Omental fat pad (tissue), 3 donors: ENCODE measurements at regions not wholly inside any gene's neighbourhood (a gene's known extent, or its start where the extent isn't known, plus 50 kb on each side); places are given as distances from the start of the nearest gene placed in this dataset.

ENCODE experiments used
- ATAC-seq: fragments of 150-250 bp; one replicate; pipeline ENCODE4 v1.9.1; 2016; ENCODE audit warnings: mild to moderate bottlenecking, moderate library complexity; ENCODE audit not compliant: low FRiP score
- DNase-seq: peaks from one replicate; pipeline ENCODE4 v3.0.0-alpha.2; 2019; ENCODE audit warnings: low spot score
- TF ChIP-seq, protein P1 (sequence below), 3 donors: fragments of 450-650 bp; IDR thresholded peaks; one replicate each; pipeline ENCODE4 v1.5.1; 2016 to 2017; ENCODE audit warnings: antibody characterized with exemption in 3 of 3, mild to moderate bottlenecking in 3 of 3, moderate library complexity in 2 of 3

DNA sequence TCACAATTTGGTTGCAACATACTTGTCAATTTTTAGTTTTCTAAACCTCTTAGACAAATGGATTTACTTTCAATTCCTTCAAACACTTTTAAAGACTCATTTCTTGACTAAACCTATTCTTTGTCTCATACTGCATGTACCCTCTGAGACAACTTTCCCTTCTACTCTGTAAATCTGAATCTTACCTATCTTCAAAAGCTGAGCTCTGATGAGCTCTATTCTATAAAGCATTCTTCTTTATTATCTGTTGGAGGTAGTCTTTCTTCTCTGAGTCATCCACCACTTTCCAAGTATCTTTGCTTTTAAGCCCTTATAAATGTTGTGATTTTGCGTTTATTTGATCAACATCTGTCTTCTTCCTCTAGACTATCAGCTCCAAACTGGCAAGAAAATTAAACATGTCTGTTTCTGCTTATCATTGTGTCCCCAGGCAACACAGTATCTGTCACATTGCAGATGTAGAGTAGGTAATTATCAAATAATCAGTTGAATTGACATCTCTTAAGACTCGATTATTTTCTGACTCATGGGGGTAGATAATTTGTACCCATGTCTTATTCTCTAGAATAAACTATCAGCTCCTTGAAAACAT lies 265.6 kb upstream of the FAR2 start:
- ATAC-seq (no peak), DNase-seq (no peak)
- TF ChIP-seq, protein P1, sequence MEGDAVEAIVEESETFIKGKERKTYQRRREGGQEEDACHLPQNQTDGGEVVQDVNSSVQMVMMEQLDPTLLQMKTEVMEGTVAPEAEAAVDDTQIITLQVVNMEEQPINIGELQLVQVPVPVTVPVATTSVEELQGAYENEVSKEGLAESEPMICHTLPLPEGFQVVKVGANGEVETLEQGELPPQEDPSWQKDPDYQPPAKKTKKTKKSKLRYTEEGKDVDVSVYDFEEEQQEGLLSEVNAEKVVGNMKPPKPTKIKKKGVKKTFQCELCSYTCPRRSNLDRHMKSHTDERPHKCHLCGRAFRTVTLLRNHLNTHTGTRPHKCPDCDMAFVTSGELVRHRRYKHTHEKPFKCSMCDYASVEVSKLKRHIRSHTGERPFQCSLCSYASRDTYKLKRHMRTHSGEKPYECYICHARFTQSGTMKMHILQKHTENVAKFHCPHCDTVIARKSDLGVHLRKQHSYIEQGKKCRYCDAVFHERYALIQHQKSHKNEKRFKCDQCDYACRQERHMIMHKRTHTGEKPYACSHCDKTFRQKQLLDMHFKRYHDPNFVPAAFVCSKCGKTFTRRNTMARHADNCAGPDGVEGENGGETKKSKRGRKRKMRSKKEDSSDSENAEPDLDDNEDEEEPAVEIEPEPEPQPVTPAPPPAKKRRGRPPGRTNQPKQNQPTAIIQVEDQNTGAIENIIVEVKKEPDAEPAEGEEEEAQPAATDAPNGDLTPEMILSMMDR (IDR thresholded peaks at IDR 0.05) = no peak

DNA sequence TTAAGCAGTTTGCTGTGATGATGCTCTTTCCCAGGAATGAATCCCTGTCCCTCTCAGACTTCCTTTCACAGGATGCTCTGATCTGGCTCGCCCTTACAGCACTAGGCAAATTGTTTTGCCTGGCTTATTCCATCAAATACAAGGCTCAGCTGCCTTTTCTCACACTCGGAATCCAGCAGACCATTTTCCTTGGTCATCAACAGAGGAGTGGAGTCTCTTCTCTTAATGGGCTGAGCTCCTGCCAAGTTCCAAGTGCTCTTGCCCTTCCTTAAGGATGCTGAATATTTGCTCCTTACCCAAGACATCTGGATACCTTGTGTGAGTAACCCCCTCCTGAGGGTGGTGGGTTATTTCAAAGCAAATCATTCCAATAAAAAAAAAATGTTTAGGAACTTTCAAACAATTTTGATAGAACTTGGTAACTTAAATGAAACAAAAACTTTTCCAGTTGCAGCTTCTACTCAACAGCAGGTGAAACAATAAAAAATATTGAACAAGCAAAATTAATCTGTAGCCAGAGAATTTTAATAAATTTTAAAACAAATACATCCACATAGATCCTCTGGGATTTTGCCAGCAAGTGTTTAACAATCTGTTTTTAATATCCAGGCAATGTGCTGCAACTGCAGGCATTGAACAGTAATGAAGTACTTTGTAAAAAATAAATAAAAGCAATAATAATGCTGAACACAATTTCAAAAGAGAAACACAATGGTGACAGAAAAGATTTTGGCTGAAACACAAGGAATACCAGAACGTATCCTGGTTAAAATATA lies 264.0 kb upstream of the FAR2 start:
- ATAC-seq = no peak
- TF ChIP-seq, protein P1 (IDR thresholded peaks at IDR 0.05) = no peak
- DNase-seq = no peak

DNA sequence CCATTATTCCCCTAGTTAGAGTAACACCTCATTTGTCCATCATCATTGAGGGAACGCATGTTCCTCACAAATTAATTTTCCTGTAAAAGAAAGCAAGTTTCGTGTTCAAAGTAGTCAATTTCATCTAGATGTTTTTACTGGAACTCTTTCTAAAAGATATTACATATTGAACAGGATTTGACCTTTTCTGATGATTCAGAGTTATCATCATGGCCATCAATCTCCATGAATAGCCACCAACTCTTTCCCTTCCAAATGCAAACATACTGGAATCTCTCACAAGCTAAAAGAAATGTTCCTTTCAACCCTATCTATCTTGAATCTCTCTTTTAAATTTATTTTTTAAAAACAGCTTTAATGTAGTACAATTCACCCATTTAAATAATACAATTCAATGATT lies 263.1 kb upstream of the FAR2 start:
- DNase-seq (no peak), ATAC-seq (no peak)
- TF ChIP-seq, protein P1 (IDR thresholded peaks at IDR 0.05) = no peak

DNA sequence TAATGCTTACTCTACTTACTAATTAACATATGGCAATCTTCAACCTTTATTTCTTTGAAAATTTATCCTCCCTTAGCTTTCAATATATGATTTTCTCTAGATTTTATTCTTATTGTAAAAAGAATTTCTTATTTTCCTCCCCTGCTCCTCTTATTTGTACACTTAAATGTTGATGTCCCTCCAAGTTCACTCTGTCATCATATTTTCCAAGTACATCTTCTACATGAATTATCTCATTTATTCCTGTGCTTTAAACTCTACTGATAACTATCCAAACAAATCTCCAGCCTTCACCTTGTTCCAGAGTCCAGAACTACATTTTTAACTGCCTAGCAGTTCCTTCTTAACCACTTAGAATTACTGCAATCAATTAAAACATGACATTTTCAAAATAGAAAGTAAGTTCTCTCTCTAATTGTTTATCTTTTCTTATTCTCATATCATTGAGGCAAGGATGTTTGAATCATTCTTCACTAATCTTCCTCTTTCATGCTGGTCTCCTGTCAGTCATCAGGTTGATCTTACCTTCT lies 261.6 kb upstream of the FAR2 start:
- ATAC-seq = no peak
- no peak for DNase-seq
- TF ChIP-seq, protein P1 (IDR thresholded peaks at IDR 0.05) = no peak

DNA sequence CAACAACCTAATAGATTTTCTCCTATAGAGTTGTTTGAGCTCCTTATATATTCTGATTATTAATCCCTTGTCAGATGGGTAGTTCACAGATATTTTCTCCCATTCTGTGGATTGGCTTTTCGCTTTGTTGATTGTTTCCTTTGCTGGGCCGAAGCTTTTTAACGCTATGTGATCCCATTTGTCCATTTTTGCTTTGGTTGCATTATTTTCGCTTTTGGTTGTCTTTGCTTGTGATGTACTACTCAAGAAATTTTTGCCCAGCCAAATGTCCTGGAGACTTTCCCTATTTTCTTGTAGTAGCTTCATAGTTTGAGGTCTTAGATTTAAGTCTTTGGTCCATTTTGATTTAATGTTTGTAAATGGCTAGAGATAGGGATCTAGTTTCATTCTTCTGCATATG lies 258.4 kb upstream of the FAR2 start:
- ATAC-seq (no peak), DNase-seq (no peak)
- TF ChIP-seq, protein P1 (IDR thresholded peaks at IDR 0.05) = no peak

DNA sequence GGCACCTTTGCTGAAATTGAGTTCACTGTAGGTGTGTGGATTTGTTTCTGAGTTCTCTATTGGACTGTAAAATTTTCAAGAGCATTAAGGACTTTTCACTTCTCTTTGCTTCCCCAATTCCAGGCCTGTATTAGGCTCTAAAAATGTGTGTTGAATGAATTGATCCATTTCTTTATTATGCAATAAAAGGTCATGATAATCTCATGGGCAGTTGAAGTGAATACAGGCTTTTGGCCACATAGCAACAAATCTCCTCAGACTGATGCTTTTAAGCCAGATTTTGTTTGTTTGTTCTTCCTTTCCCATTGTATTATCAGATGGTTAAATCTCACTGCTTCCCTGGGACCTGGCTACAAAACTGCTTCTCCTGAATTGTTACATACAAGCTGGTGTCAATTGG lies 258.0 kb upstream of the FAR2 start:
- DNase-seq = no peak
- no peak for ATAC-seq
- TF ChIP-seq, protein P1 (IDR thresholded peaks at IDR 0.05) = no peak

DNA sequence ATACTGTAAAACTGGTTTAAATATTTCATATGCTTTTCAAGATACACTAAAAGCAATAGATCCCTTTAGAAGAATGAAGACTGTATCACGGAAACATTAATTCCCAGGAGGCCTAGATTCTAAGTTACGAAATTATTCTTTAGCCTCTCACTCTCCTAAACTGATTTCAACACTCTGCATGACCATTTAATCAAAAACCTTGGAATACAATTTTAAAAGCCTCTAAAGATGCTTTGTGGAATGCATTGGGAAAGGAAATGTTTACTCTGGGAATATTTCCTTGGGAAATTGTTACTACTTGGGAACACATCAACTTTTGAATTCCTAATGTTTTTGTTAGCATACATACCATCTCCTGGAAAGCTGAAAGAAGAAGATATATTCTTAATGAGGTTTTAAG lies 255.7 kb upstream of the FAR2 start:
- TF ChIP-seq, protein P1 (IDR thresholded peaks at IDR 0.05) = no peak
- ATAC-seq = no peak
- no peak for DNase-seq
